COLO668 (cell line): ENCODE measurements at regions not wholly inside any gene's neighbourhood (a gene's known extent, or its start where the extent isn't known, plus 50 kb on each side); places are given as distances from the start of the nearest gene placed in this dataset.

Experiments
- DNase-seq: peaks from one replicate; lab custom pipeline; 2025; ENCODE audit not compliant: unreplicated experiment; lab: John Stamatoyannopoulos, UW

GRCh38 chr10:28781296-28781695 is 104.0 kb downstream of the BAMBI start:
- DNase-seq = no peak

- no peak for DNase-seq
Observed at GRCh38 chr10:28783087-28783486, 105.8 kb downstream of the BAMBI start.

- DNase-seq = no peak
Observed at GRCh38 chr10:28785018-28785417, 107.7 kb downstream of the BAMBI start.

- no peak for DNase-seq
Observed at GRCh38 chr10:28788252-28788651, 110.9 kb downstream of the BAMBI start.

- no peak for DNase-seq
Observed at GRCh38 chr10:28788762-28789161, 111.4 kb downstream of the BAMBI start.

- peak; percentile 30 for DNase-seq
Observed at GRCh38 chr10:28790146-28790545, 112.8 kb downstream of the BAMBI start.

- DNase-seq = no peak
Observed at GRCh38 chr10:28793482-28793881, 116.2 kb downstream of the BAMBI start.

- no peak for DNase-seq
Observed at GRCh38 chr10:28794986-28795385, 117.7 kb downstream of the BAMBI start.

- no peak for DNase-seq
Observed at GRCh38 chr10:28796606-28797512, 119.5 kb downstream of the BAMBI start.

GRCh38 chr10:28797904-28798371 is 120.6 kb downstream of the BAMBI start:
- no peak for DNase-seq

GRCh38 chr10:28798428-28798955 is 121.2 kb downstream of the BAMBI start:
- no peak for DNase-seq

GRCh38 chr10:28798964-28799363 is 121.6 kb downstream of the BAMBI start:
- DNase-seq = no peak

GRCh38 chr10:28800144-28800543 is 122.8 kb downstream of the BAMBI start:
- no peak for DNase-seq

GRCh38 chr10:28801247-28801646 is 123.9 kb downstream of the BAMBI start:
- no peak for DNase-seq

- no peak for DNase-seq
Observed at GRCh38 chr10:28801869-28802268, 124.5 kb downstream of the BAMBI start.

- no peak for DNase-seq
Observed at GRCh38 chr10:28805390-28805789, 128.1 kb downstream of the BAMBI start.

- no peak for DNase-seq
Observed at GRCh38 chr10:28806488-28806941, 129.2 kb downstream of the BAMBI start.

GRCh38 chr10:28806951-28807759 is 129.8 kb downstream of the BAMBI start:
- DNase-seq = no peak

- DNase-seq = no peak
Observed at GRCh38 chr10:28807760-28808613, 130.7 kb downstream of the BAMBI start.

GRCh38 chr10:28808693-28809092 is 131.4 kb downstream of the BAMBI start:
- no peak for DNase-seq
